Esophagus muscularis mucosa (tissue), 3 donors: ENCODE measurements at regions not wholly inside any gene's neighbourhood (a gene's known extent, or its start where the extent isn't known, plus 50 kb on each side); places are given as distances from the start of the nearest gene placed in this dataset.

Experiments used
- POLR2AphosphoS5 ChIP-seq, 2 donors: sonication (generic); formaldehyde crosslinking; IDR thresholded peaks; one replicate each; pipeline ENCODE4 v1.6.1; 2017; ENCODE audit warnings: antibody characterized with exemption in 2 of 2
- TF ChIP-seq, protein P1 (sequence below), 3 experiments: fragments of 200-600 bp in 2 of 3; fragments of 450-650 bp in 1 of 3; sonication (generic) in 2 of 3; IDR thresholded peaks; one replicate each; pipeline ENCODE4 v1.5.1; 2017 to 2019; ENCODE audit warnings: antibody characterized with exemption in 3 of 3, mild to moderate bottlenecking in 2 of 3, moderate library complexity in 1 of 3

DNA sequence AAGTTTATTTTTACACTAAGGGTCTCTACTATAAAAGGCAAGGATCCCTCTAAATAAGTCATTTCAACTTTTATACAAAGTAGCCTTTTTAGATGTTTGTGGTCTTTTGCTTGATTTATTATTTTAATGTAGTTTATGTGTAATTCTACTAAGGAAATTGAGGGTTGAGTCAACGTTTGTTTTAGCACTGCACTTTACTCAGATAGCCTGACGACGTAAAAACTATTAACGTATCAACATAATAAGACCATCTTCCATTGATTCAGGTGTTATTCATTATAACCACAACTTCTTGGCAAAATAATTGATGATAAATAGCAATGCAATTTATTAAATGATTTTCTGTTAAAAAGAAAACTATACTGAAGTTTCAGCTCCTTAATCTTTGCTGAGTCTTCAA, 1103.6 kb upstream of the ACVR2A start:
- TF ChIP-seq, protein P1, sequence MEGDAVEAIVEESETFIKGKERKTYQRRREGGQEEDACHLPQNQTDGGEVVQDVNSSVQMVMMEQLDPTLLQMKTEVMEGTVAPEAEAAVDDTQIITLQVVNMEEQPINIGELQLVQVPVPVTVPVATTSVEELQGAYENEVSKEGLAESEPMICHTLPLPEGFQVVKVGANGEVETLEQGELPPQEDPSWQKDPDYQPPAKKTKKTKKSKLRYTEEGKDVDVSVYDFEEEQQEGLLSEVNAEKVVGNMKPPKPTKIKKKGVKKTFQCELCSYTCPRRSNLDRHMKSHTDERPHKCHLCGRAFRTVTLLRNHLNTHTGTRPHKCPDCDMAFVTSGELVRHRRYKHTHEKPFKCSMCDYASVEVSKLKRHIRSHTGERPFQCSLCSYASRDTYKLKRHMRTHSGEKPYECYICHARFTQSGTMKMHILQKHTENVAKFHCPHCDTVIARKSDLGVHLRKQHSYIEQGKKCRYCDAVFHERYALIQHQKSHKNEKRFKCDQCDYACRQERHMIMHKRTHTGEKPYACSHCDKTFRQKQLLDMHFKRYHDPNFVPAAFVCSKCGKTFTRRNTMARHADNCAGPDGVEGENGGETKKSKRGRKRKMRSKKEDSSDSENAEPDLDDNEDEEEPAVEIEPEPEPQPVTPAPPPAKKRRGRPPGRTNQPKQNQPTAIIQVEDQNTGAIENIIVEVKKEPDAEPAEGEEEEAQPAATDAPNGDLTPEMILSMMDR (IDR thresholded peaks at IDR 0.05): no peak
- no peak for TF ChIP-seq POLR2AphosphoS5 (IDR thresholded peaks at IDR 0.05)
